ENCODE measurements at regions not wholly inside any gene's neighbourhood (a gene's known extent, or its start where the extent isn't known, plus 50 kb on each side); places are given as distances from the start of the nearest gene placed in this dataset.

GRCh38 chr16:48932216-48932855 is 322.4 kb upstream of the N4BP1 start:
- no peak for DNase-seq

- DNase-seq: no peak
Observed at GRCh38 chr16:48930951-48931553, 321.1 kb upstream of the N4BP1 start.

GRCh38 chr16:48919791-48920190 is 309.8 kb upstream of the N4BP1 start:
- DNase-seq: no peak

GRCh38 chr16:48918520-48919258 is 308.7 kb upstream of the N4BP1 start:
- DNase-seq: no peak

- no peak for DNase-seq
Observed at GRCh38 chr16:48916566-48916965, 306.6 kb upstream of the N4BP1 start.

GRCh38 chr16:48914070-48914469 is 304.1 kb upstream of the N4BP1 start:
- no peak for DNase-seq

GRCh38 chr16:48913384-48913783 is 303.4 kb upstream of the N4BP1 start:
- no peak for DNase-seq

- no peak for DNase-seq
Observed at GRCh38 chr16:48912360-48912759, 302.4 kb upstream of the N4BP1 start.

- no peak for DNase-seq
Observed at GRCh38 chr16:48911700-48912099, 301.7 kb upstream of the N4BP1 start.

- DNase-seq: no peak
Observed at GRCh38 chr16:48910214-48910613, 300.2 kb upstream of the N4BP1 start.

- no peak for DNase-seq
Observed at GRCh38 chr16:48909231-48909630, 299.3 kb upstream of the N4BP1 start.

GRCh38 chr16:48907906-48908634 is 298.1 kb upstream of the N4BP1 start:
- DNase-seq: no peak

- DNase-seq: no peak
Observed at GRCh38 chr16:48905632-48906505, 295.9 kb upstream of the N4BP1 start.

GRCh38 chr16:48904333-48904732 is 294.4 kb upstream of the N4BP1 start:
- DNase-seq: no peak

GRCh38 chr16:48903039-48903438 is 293.1 kb upstream of the N4BP1 start:
- DNase-seq: no peak

GRCh38 chr16:48901712-48902374 is 291.9 kb upstream of the N4BP1 start:
- DNase-seq: no peak

- no peak for DNase-seq
Observed at GRCh38 chr16:48899500-48899899, 289.5 kb upstream of the N4BP1 start.

GRCh38 chr16:48897698-48898205 is 287.8 kb upstream of the N4BP1 start:
- DNase-seq: no peak

- DNase-seq: no peak
Observed at GRCh38 chr16:48895142-48895541, 285.2 kb upstream of the N4BP1 start.

GRCh38 chr16:48892893-48893292 is 282.9 kb upstream of the N4BP1 start:
- no peak for DNase-seq

- no peak for DNase-seq
Observed at GRCh38 chr16:48887646-48888210, 277.7 kb upstream of the N4BP1 start.

All from activated CD4-positive, alpha-beta T cell treated with anti-CD3 and anti-CD28 coated beads, Interleukin-2, amount 50 U/mL, for 16 hours (primary cell).